ENCODE measurements at regions not wholly inside any gene's neighbourhood (a gene's known extent, or its start where the extent isn't known, plus 50 kb on each side); places are given as distances from the start of the nearest gene placed in this dataset.
A peak's percentile ranks its signal among the peaks of the same experiment; 100 is the strongest.

- no peak for DNase-seq
Observed at GRCh38 chr13:31611214-31611613, 128.1 kb upstream of the RXFP2 start.

- DNase-seq, result no peak
Observed at GRCh38 chr13:31614073-31614472, 125.3 kb upstream of the RXFP2 start.

- DNase-seq, result no peak
Observed at GRCh38 chr13:31614704-31615103, 124.6 kb upstream of the RXFP2 start.

GRCh38 chr13:31625115-31625514, 114.2 kb upstream of the RXFP2 start:
- peak; percentile 59 for DNase-seq

GRCh38 chr13:31627097-31627845, 112.1 kb upstream of the RXFP2 start:
- peak; percentile 40 for DNase-seq

- peak; percentile 55 for DNase-seq
Observed at GRCh38 chr13:31629085-31629780, 110.1 kb upstream of the RXFP2 start.

- DNase-seq, result peak; percentile 7
Observed at GRCh38 chr13:31631071-31631470, 108.3 kb upstream of the RXFP2 start.

- no peak for DNase-seq
Observed at GRCh38 chr13:31631746-31632145, 107.6 kb upstream of the RXFP2 start.

GRCh38 chr13:31638577-31638976, 100.7 kb upstream of the RXFP2 start:
- DNase-seq, result peak; percentile 87

- DNase-seq, result peak; percentile 6
Observed at GRCh38 chr13:31639443-31640163, 99.7 kb upstream of the RXFP2 start.

GRCh38 chr13:31649766-31650165, 89.6 kb upstream of the RXFP2 start:
- no peak for DNase-seq

GRCh38 chr13:31653730-31654129, 85.6 kb upstream of the RXFP2 start:
- no peak for DNase-seq

GRCh38 chr13:31663880-31664585, 75.3 kb upstream of the RXFP2 start:
- no peak for DNase-seq

GRCh38 chr13:31670831-31671617, 68.3 kb upstream of the RXFP2 start:
- DNase-seq, result no peak

- DNase-seq, result peak; percentile 55
Observed at GRCh38 chr13:31674051-31674450, 65.3 kb upstream of the RXFP2 start.

- peak; percentile 57 for DNase-seq
Observed at GRCh38 chr13:31675440-31675953, 63.8 kb upstream of the RXFP2 start.

GRCh38 chr13:31681133-31681532, 58.2 kb upstream of the RXFP2 start:
- no peak for DNase-seq

- no peak for DNase-seq
Observed at GRCh38 chr13:31684466-31684865, 54.9 kb upstream of the RXFP2 start.

- DNase-seq, result peak; percentile 42
Observed at GRCh38 chr13:31686670-31687425, 52.5 kb upstream of the RXFP2 start.

Measured in fibroblast of skin of abdomen (primary cell).